Activated T-helper 17 cell treated with anti-CD3 and anti-CD28 coated beads, Interleukin-2, amount 50 U/mL, for 72 hours (primary cell): ENCODE measurements at regions not wholly inside any gene's neighbourhood (a gene's known extent, or its start where the extent isn't known, plus 50 kb on each side); places are given as distances from the start of the nearest gene placed in this dataset.

Experiments used
- ATAC-seq: fragments of 150-1000 bp; cut with Tn5 transposase; replicated peaks from 2 replicates; pipeline ENCODE4 v1.10.0; 2021; ENCODE audit warnings: mild to moderate bottlenecking, moderate library complexity
- H3K27ac Mint-ChIP-seq: one replicate; pipeline ENCODE4 v1.8.0; 2022; ENCODE audit warnings: mixed read lengths
- H3K27me3 Mint-ChIP-seq: one replicate; pipeline ENCODE4 v1.8.0; 2022; ENCODE audit warnings: mixed read lengths
- H3K36me3 Mint-ChIP-seq: one replicate; pipeline ENCODE4 v1.8.0; 2022; ENCODE audit warnings: low read depth, mild to moderate bottlenecking, mixed read lengths
- H3K4me1 Mint-ChIP-seq: one replicate; pipeline ENCODE4 v1.8.0; 2022; ENCODE audit warnings: mixed read lengths
- H3K4me3 Mint-ChIP-seq: one replicate; pipeline ENCODE4 v1.8.0; 2022; ENCODE audit warnings: mild to moderate bottlenecking, mixed read lengths
- H3K9me3 Mint-ChIP-seq: one replicate; pipeline ENCODE4 v1.8.0; 2022; ENCODE audit warnings: mixed read lengths

DNA sequence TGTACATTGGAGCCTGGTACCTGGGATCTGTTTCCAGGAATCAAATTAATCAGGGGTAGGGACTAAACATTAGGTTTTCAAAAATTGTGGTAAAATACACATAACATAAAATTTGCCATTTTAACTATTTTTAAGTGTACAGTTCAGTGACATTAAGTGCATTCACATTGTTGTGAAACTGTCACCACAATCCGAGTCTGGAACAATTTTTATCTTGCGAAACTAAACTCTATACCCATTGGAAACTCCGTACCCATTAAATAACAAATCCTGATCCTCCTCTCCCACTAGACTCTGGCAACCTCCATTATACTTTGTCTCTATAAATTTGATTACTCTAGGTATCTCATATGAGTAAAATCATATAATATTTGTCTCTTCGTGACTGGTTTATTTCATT, 486.2 kb downstream of the GADD45G start:
- H3K27ac Mint-ChIP-seq: no peak overlapping the region
- peaks cover 8% of the 10 kb centered on the region for H3K4me1 Mint-ChIP-seq
- no peak for ATAC-seq
- H3K9me3 Mint-ChIP-seq: no peaks in the 10 kb centered on the region
- H3K4me3 Mint-ChIP-seq: no peak overlapping the region
- peaks cover 18% of the 10 kb centered on the region for H3K27me3 Mint-ChIP-seq
- H3K36me3 Mint-ChIP-seq: no peaks in the 10 kb centered on the region

DNA sequence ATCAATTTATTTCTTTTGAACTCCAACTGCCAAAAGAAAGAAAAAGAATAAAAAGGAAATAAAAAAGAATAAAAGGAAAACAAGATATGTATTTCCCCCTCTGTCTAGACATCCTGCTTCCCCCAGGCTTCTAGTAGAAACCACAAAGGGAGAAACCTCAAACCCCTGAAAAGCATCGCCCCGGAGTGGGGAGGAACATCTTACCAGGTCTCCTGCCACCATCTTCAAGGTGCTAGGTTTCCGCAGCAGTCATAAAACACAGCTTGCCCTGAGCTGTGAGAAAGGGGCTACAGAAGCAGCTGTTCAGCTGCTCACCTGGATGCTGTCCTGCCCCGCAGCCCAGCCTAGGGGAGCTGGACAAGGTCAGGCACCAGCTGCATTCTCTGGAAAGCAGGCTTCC, 487.7 kb downstream of the GADD45G start:
- Mint-ChIP-seq H3K4me3 (no peak overlapping the region), H3K27me3 (peaks cover 23% of the 10 kb centered on the region), H3K36me3 (no peaks in the 10 kb centered on the region), H3K27ac (no peak overlapping the region), H3K4me1 (peaks cover 8% of the 10 kb centered on the region), H3K9me3 (no peaks in the 10 kb centered on the region)
- ATAC-seq: peak; percentile 45

DNA sequence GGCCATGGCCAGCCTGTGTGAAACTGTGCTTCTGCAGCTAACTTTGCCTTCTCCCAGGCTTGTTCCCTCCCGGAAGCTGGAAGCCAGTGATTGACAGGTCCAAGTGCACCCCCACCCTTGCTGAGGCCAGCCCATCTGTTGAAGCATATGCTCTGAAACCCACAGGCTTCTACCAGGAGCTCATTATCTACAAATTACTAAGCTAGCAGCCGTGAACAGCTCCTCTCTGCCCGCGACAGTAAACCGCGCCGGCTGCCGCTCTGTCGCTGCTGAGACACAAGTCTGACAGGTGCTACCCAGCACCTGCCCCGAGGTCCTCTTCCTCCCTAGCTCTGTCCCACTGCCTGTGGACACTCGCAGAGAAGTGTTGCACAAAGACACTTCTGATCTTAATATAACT, 490.9 kb downstream of the GADD45G start:
- H3K27ac Mint-ChIP-seq: no peak overlapping the region
- no peaks in the 10 kb centered on the region for H3K36me3 Mint-ChIP-seq
- peaks cover 8% of the 10 kb centered on the region for H3K4me1 Mint-ChIP-seq
- no peaks in the 10 kb centered on the region for H3K9me3 Mint-ChIP-seq
- no peak for ATAC-seq
- no peak overlapping the region for H3K4me3 Mint-ChIP-seq
- H3K27me3 Mint-ChIP-seq: peaks cover 14% of the 10 kb centered on the region

DNA sequence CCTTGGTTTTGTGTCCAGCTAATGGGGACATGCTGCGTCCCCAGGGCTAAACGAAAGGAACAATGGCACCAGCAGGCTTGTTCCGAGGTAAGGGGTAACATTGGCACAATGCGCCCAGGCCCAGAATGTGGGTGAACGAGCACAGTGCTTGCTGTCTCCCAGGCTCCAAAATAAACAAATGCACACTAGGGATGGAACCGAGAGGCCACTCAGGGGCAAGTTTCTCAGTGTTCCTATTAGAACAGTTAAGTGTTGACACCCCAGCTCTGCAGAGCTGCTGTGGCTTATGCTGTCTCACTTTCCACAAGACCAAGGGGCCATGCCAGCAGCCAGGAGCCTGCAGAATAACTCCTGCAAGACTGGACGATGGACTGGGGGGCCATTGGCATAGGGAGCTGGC, 492.4 kb downstream of the GADD45G start:
- H3K36me3 Mint-ChIP-seq: no peaks in the 10 kb centered on the region
- ATAC-seq: no peak
- H3K27ac Mint-ChIP-seq: no peak overlapping the region
- H3K4me3 Mint-ChIP-seq: no peak overlapping the region
- H3K27me3 Mint-ChIP-seq: peaks cover 10% of the 10 kb centered on the region
- H3K4me1 Mint-ChIP-seq: peaks cover 4% of the 10 kb centered on the region
- no peaks in the 10 kb centered on the region for H3K9me3 Mint-ChIP-seq

DNA sequence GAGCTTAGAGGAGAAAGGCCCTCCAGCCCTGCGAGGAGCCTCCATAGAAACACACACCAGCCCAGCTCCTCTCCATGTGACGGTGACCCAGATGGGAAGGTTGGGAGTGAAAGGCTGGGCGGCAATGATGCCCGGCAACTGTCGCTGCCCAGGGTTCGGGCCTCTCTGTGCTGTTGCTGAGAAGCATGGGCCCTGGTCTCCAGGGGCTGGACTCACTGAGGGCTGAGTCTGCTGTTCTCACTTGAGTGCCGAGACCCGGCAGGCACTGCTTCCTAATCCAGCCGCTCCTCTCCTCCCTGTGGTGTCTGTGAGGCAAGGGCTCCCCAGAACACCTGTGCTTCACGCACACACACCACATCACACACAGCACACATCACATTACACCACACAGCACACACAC, 493.6 kb downstream of the GADD45G start:
- no peaks in the 10 kb centered on the region for H3K36me3 Mint-ChIP-seq
- H3K4me3 Mint-ChIP-seq: no peak overlapping the region
- no peaks in the 10 kb centered on the region for H3K9me3 Mint-ChIP-seq
- no peaks in the 10 kb centered on the region for H3K4me1 Mint-ChIP-seq
- no peak overlapping the region for H3K27ac Mint-ChIP-seq
- ATAC-seq: no peak
- H3K27me3 Mint-ChIP-seq: peaks cover 10% of the 10 kb centered on the region

DNA sequence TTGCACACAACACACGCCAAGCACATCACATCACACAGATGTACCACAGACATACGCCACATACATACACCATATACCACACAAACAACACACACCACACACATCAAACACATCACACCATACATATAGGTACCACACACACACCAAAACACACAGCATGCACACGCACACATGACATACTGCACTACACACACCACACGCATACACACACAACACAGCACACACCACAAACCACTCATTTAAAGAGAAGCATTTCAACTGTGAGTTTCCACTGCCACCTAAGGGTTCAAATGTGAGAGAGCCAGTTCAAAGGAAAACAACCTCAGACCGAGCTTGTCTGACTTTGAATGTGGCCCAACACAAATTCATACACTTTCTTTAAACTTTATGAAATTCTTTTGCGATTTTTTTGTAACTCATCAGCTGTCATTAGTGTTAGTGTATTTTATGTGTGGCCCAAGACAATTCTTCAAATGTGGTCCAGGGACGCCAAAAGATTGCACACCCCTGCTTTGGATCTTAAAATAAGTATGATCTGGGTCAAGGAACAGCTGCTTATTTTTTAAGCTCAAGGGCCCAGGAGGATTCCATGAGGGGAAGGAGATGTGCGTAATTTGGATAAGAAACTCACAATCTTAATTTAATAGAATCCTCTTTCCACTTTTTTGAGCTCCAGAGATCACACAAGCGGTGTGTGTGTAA, 494.6 kb downstream of the GADD45G start:
- ATAC-seq: peak; percentile 27
- H3K36me3 Mint-ChIP-seq: no peaks in the 10 kb centered on the region
- peaks cover 6% of the 10 kb centered on the region for H3K27me3 Mint-ChIP-seq
- H3K4me1 Mint-ChIP-seq: no peaks in the 10 kb centered on the region
- no peak overlapping the region for H3K27ac Mint-ChIP-seq
- H3K4me3 Mint-ChIP-seq: no peak overlapping the region
- no peaks in the 10 kb centered on the region for H3K9me3 Mint-ChIP-seq

DNA sequence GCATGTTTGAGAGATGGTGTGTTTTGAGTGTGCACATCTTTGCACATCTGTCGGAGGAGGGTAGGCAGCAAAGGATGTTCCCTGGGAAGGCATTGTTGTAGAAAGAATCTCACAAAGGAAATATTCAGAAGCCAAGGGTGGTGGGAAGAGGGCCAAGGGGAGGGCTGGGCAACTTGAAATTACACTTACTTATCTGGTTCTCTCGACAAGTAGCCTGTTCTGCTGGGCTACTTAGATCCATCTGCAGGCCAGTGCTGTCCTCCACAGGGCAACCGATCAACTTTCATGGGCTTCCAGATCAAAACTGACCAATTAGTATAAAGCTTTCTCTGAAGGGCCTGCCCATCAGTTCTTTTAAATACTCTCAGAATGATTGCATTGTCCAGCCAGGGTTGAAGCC, 495.2 kb downstream of the GADD45G start:
- Mint-ChIP-seq H3K27me3 (peaks cover 6% of the 10 kb centered on the region), H3K9me3 (no peaks in the 10 kb centered on the region), H3K36me3 (no peaks in the 10 kb centered on the region), H3K4me1 (no peaks in the 10 kb centered on the region), H3K27ac (no peak overlapping the region), H3K4me3 (no peak overlapping the region)
- no peak for ATAC-seq

DNA sequence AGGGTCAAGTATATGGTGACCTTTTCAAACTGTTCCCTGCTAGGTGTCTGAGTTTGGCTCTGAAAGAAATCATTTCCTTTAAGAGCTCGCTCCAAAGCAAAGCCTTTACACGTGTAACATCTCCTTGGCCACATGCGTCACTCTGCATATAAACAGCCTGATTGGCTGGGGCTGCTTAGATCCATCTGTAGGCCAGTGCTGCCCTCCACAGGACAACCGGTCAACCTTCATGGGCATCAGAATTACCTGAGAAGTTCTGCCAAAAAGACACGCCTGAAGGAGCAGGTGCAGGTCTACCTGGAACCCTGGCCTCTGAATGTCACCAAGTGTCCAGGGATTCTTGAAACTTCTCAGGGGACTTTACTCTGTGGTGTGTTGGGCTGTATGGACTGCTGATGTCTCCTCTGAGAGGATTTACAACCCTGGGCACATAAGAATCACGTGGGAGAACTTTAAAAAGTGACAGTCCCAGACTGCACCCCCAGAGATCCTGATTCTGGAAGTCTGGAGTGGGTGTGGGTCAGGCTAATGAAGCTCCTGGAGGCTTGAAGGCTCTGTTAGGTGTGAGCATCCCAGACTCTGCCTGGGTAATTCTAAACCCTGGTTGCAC, 497.6 kb downstream of the GADD45G start:
- no peaks in the 10 kb centered on the region for H3K36me3 Mint-ChIP-seq
- H3K27ac Mint-ChIP-seq: no peak overlapping the region
- H3K4me3 Mint-ChIP-seq: no peak overlapping the region
- ATAC-seq: peak; percentile 100
- H3K4me1 Mint-ChIP-seq: no peaks in the 10 kb centered on the region
- no peaks in the 10 kb centered on the region for H3K9me3 Mint-ChIP-seq
- H3K27me3 Mint-ChIP-seq: no peaks in the 10 kb centered on the region

DNA sequence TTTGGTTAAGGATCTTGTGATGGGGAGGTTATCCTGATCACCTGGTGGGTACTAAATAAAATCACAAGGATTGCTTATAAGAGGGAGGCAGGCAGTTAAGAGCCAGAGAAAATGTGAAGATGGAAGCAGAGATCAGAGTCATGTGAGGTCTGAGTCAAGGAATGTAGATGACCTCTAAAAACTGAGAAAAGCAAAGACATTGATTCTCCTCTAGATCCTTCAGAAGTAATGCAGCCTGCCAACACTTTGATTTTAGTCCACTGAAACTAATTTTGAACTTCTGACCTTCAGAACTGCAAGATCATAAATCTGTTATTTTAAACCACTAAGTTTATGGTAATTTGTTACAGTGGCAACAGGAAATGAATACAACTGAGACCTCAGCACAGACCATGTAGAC, 499.0 kb downstream of the GADD45G start:
- Mint-ChIP-seq H3K27me3 (no peaks in the 10 kb centered on the region), H3K4me3 (no peak overlapping the region), H3K36me3 (no peaks in the 10 kb centered on the region), H3K9me3 (no peaks in the 10 kb centered on the region), H3K4me1 (no peaks in the 10 kb centered on the region), H3K27ac (no peak overlapping the region)
- no peak for ATAC-seq

DNA sequence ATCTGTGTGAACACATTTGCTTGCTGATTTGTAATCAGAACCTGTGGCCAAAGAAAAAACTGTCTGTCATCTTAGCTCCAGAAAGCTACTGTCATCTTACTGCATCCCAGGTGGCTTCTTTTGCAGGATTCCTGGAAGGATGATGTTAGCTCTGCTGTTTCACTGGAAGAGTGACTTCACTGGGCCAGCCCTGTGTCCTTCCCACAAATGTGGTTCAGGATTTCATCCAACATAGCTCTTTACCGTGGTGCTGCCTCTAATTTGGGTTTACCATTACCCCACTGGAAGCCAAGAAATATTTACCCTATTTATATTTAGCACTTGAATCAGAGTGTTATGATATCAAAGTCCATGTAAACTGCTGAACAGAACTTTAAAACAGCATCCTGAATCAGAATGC, 501.0 kb downstream of the GADD45G start:
- H3K36me3 Mint-ChIP-seq: no peaks in the 10 kb centered on the region
- H3K27ac Mint-ChIP-seq: no peak overlapping the region
- peaks cover 4% of the 10 kb centered on the region for H3K27me3 Mint-ChIP-seq
- H3K4me3 Mint-ChIP-seq: no peak overlapping the region
- no peaks in the 10 kb centered on the region for H3K4me1 Mint-ChIP-seq
- ATAC-seq: no peak
- H3K9me3 Mint-ChIP-seq: peaks cover 5% of the 10 kb centered on the region

DNA sequence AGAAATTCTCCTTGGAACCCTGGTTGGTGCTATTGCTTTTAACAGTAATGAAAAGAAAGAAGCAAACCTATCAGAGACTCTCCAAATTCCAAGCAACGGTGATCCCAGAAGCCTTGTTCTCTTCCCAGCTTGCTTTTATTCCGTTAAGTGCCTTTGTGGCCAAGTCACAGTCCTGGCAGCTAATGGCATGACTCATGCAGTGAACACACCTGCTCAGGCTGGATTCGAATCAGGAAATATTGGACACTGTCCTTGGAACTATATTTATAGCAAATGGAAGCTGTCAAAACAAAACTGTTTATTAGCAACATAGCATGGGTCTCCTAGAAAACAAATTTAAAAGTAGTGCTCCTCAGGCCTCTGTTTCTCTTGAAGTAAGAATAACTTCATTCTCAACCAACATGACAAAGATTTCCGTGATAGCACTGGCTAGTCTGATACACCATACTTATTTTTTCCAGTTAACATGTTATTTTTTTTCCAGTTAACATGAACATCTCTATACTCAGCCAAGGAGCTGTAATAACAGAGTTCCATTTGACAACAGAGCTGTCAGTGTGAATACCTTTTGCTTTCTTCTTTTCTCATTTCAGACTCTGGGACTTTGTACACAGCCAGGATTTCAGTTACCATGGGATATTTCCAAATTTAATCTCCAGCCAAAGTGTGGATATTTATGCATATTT, 502.4 kb downstream of the GADD45G start:
- Mint-ChIP-seq H3K9me3 (peaks cover 5% of the 10 kb centered on the region), H3K36me3 (no peaks in the 10 kb centered on the region), H3K4me1 (no peaks in the 10 kb centered on the region), H3K27ac (no peak overlapping the region), H3K27me3 (peaks cover 4% of the 10 kb centered on the region), H3K4me3 (no peak overlapping the region)
- no peak for ATAC-seq

DNA sequence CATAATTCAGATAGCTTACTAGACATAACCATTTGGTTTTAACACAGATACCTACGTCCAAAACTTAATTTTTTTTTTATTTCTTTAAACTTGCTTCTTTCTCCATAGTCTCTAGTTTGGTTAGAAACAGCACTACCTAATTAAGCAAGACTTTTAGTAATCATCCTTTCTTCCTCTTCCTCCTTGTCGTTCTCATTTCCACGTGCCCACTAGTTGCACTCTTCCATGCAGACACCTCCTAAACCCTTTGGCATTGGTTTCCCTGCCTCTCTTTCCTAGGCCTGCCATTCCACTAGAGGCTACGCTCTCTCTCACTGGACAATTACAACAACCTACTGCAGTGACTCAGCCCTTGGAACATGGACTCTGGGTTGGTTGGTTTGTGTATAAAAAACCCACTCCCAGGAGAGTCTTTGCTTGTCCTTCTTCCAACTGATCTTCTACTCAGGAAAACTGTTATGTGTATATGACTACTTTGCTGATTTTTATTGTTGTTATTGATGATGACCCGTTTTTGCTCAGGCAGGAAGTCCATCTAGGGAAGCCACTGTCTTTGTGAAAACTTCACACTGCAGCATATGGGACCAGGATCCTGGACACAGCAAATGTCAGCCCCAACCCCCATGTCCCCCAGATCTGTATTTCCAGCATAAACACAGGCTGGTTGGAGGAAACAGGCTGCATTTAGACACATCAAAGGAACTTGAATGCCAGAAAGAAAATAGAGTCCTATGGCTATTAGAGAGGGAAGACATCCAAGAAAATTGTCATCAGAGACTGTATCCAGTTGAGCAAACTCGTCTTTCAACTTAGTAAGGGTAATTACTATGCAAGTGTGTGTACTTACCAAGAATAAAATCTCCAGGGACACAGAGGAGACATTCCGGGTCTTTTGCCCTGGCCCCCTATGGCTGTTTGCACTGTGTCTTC, 503.2 kb downstream of the GADD45G start:
- H3K4me3 Mint-ChIP-seq: no peak overlapping the region
- H3K27ac Mint-ChIP-seq: no peak overlapping the region
- H3K9me3 Mint-ChIP-seq: peaks cover 5% of the 10 kb centered on the region
- no peak for ATAC-seq
- peaks cover 4% of the 10 kb centered on the region for H3K27me3 Mint-ChIP-seq
- no peaks in the 10 kb centered on the region for H3K4me1 Mint-ChIP-seq
- H3K36me3 Mint-ChIP-seq: no peaks in the 10 kb centered on the region

DNA sequence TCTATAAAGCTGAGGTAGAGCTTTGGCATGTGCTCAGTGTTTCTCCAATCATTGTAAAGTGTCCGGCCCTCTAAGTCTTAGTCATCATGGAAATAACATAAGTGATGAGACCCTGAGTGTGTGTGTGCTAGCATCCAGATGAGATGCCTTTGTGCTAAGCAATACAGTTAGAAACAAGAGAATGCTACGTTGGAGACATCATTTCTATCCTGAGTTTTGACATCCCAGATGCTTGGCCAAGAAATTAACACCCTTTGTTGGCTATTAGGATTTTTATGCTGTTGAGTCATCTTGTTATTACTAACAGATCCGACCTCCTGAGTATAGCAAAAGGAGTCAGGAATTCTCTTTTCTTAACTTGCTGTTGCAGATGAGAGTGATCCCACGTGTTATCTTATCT, 508.0 kb downstream of the GADD45G start:
- H3K4me3 Mint-ChIP-seq: no peak overlapping the region
- peaks cover 13% of the 10 kb centered on the region for H3K27me3 Mint-ChIP-seq
- ATAC-seq: no peak
- H3K36me3 Mint-ChIP-seq: no peaks in the 10 kb centered on the region
- H3K4me1 Mint-ChIP-seq: no peaks in the 10 kb centered on the region
- no peak overlapping the region for H3K27ac Mint-ChIP-seq
- H3K9me3 Mint-ChIP-seq: peaks cover 5% of the 10 kb centered on the region

DNA sequence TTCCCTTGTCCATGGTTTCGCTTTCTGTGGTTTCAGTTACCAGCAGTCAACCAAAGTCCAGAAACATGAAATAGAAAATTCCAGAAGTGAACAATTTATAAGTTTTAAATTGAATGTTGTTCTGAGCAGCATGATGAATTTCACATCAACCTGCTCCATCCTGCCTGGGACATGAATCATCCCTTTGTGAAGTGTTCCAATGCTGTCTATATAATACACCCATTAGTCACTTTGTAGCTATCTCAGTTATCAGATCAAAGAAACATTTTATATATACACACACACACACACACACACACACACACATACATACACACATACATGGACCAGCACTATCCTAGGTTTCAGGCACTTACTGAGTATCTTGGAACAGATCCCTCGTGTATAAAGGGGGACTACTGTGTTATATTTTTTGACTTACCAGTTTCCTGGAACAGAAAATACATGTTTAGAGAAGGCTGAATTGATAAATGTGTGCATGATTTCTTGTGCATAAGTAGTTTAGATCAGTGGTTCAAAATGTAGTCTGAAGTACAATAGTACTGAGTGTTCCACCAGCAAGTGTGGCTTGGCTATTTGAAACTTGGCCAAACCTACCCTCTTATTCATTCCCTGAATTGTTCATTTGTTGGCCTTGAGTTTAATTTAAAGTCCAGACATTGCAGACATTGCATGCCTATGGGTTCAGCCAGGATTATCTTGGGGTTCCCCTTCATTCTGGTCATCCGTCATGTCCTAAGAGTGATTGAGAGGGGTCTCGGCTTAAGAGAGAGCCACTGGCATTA, 510.0 kb downstream of the GADD45G start:
- Mint-ChIP-seq H3K27me3 (peaks cover 11% of the 10 kb centered on the region), H3K9me3 (peaks cover 2% of the 10 kb centered on the region), H3K4me1 (no peaks in the 10 kb centered on the region), H3K36me3 (no peaks in the 10 kb centered on the region), H3K27ac (no peak overlapping the region), H3K4me3 (no peak overlapping the region)
- no peak for ATAC-seq
